ENCODE measurements at regions not wholly inside any gene's neighbourhood (a gene's known extent, or its start where the extent isn't known, plus 50 kb on each side); places are given as distances from the start of the nearest gene placed in this dataset.

- WGBS: 57% methylated on average over 2 of the region's 2 CpGs
Measured at GRCh38 chr3:82672966-82673365, 911.5 kb upstream of the GBE1 start.

GRCh38 chr3:82671466-82671865 lies 910.0 kb upstream of the GBE1 start:
- Histone ChIP-seq H3K4me2 (ENCODE audit: low read length, poor library complexity, severe bottlenecking) (no peak overlapping the region), H3K36me3 (ENCODE audit: control insufficient read depth in 1 of 2, insufficient read depth in 2 of 2, low read depth in 1 of 2, low read length in 2 of 2) (no peaks in the 10 kb centered on the region), H2AK5ac (ENCODE audit: low read length, severe bottlenecking) (no peak overlapping the region), H3K79me1 (replicated peaks; ENCODE audit: low read length, poor library complexity, severe bottlenecking) (no peaks in the 10 kb centered on the region), H3K9me3 (ENCODE audit: control insufficient read depth, low read length) (no peaks in the 10 kb centered on the region), H2AFZ (ENCODE audit: low read depth, low read length) (no peak overlapping the region), H4K91ac (ENCODE audit: low read length) (no peak overlapping the region), H3K4me3 (ENCODE audit: insufficient read depth in 1 of 2, low read depth in 1 of 2, low read length in 2 of 2) (no peak overlapping the region), H3K9ac (ENCODE audit: low read length) (no peak overlapping the region), H3K4ac (ENCODE audit: low read depth in 1 of 2, low read length in 2 of 2) (no peak overlapping the region), H4K8ac (ENCODE audit: low read length) (no peak overlapping the region), H2BK12ac (ENCODE audit: low read length in 2 of 2) (no peak overlapping the region), H3K14ac (ENCODE audit: low read length in 2 of 2) (no peak overlapping the region), H2BK15ac (ENCODE audit: low read depth, poor library complexity, severe bottlenecking) (no peak overlapping the region), H3K18ac (ENCODE audit: low read depth in 1 of 2, low read length in 2 of 2) (no peak overlapping the region), H3K23ac (ENCODE audit: low read length in 2 of 2) (no peak overlapping the region), H3K27me3 (ENCODE audit: control insufficient read depth in 1 of 2, insufficient read depth in 1 of 2, low read length in 2 of 2) (no peaks in the 10 kb centered on the region), H2BK120ac (ENCODE audit: low read depth, low read length) (no peak overlapping the region), H3K4me1 (ENCODE audit: control insufficient read depth, insufficient read depth, low read depth, low read length) (no peaks in the 10 kb centered on the region), H2BK5ac (ENCODE audit: low read depth, low read length, poor library complexity, severe bottlenecking) (no peak overlapping the region), H3K27ac (ENCODE audit: low read length, poor library complexity, severe bottlenecking) (no peak overlapping the region)
- DNase-seq: no peak
- WGBS: no CpG with 5 or more reads among the region's 1 CpG

More at GRCh38 chr3:82672966-82673365, 911.5 kb upstream of the GBE1 start:
- H4K91ac ChIP-seq (ENCODE audit: low read length): no peak overlapping the region
- H3K27ac ChIP-seq (ENCODE audit: low read length, poor library complexity, severe bottlenecking): no peak overlapping the region
- H3K4me2 ChIP-seq (ENCODE audit: low read length, poor library complexity, severe bottlenecking): no peak overlapping the region
- H2AK5ac ChIP-seq (ENCODE audit: low read length, severe bottlenecking): no peak overlapping the region
- H3K9me3 ChIP-seq (ENCODE audit: control insufficient read depth, low read length): no peaks in the 10 kb centered on the region
- no peak overlapping the region for H2BK15ac ChIP-seq (ENCODE audit: low read depth, poor library complexity, severe bottlenecking)
- no peak for DNase-seq
- no peak overlapping the region for H2BK5ac ChIP-seq (ENCODE audit: low read depth, low read length, poor library complexity, severe bottlenecking)
- no peak overlapping the region for H2BK12ac ChIP-seq (ENCODE audit: low read length in 2 of 2)
- H3K14ac ChIP-seq (ENCODE audit: low read length in 2 of 2): no peak overlapping the region
- H3K4ac ChIP-seq (ENCODE audit: low read depth in 1 of 2, low read length in 2 of 2): no peak overlapping the region
- no peak overlapping the region for H2AFZ ChIP-seq (ENCODE audit: low read depth, low read length)
- H3K79me1 ChIP-seq (replicated peaks; ENCODE audit: low read length, poor library complexity, severe bottlenecking): no peaks in the 10 kb centered on the region
- no peak overlapping the region for H3K4me3 ChIP-seq (ENCODE audit: insufficient read depth in 1 of 2, low read depth in 1 of 2, low read length in 2 of 2)
- H3K9ac ChIP-seq (ENCODE audit: low read length): no peak overlapping the region
- no peaks in the 10 kb centered on the region for H3K36me3 ChIP-seq (ENCODE audit: control insufficient read depth in 1 of 2, insufficient read depth in 2 of 2, low read depth in 1 of 2, low read length in 2 of 2)
- no peaks in the 10 kb centered on the region for H3K27me3 ChIP-seq (ENCODE audit: control insufficient read depth in 1 of 2, insufficient read depth in 1 of 2, low read length in 2 of 2)
- no peak overlapping the region for H4K8ac ChIP-seq (ENCODE audit: low read length)
- no peak overlapping the region for H3K23ac ChIP-seq (ENCODE audit: low read length in 2 of 2)
- no peak overlapping the region for H2BK120ac ChIP-seq (ENCODE audit: low read depth, low read length)
- no peak overlapping the region for H3K18ac ChIP-seq (ENCODE audit: low read depth in 1 of 2, low read length in 2 of 2)
- H3K4me1 ChIP-seq (ENCODE audit: control insufficient read depth, insufficient read depth, low read depth, low read length): no peaks in the 10 kb centered on the region

DNA sequence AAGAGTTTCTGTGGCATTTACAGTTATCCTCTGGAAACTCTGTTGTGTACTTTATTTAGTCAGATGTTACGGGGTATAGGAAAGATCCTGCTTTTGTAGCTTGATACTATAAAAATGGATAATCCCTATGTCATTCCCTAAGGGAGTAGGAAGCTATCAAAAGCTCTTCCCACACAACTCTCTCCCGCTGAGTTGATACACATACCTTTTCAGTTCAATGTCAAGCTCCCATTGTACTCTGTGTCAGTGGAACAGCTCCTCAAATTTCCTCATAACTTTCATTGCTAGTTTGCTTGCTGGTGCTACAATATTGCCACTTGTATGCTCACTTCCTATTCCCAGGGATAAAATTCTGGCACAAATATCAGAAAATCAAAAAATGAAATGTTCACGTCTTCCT lies 893.3 kb upstream of the GBE1 start:
- Histone ChIP-seq H4K8ac (ENCODE audit: low read length) (no peak overlapping the region), H3K4me2 (ENCODE audit: low read length, poor library complexity, severe bottlenecking) (no peak overlapping the region), H3K23ac (ENCODE audit: low read length in 2 of 2) (no peak overlapping the region), H3K9ac (ENCODE audit: low read length) (no peak overlapping the region), H3K27ac (ENCODE audit: low read length, poor library complexity, severe bottlenecking) (no peak overlapping the region), H3K36me3 (ENCODE audit: control insufficient read depth in 1 of 2, insufficient read depth in 2 of 2, low read depth in 1 of 2, low read length in 2 of 2) (no peaks in the 10 kb centered on the region), H3K4me3 (ENCODE audit: insufficient read depth in 1 of 2, low read depth in 1 of 2, low read length in 2 of 2) (no peak overlapping the region), H3K18ac (ENCODE audit: low read depth in 1 of 2, low read length in 2 of 2) (no peak overlapping the region), H3K14ac (ENCODE audit: low read length in 2 of 2) (no peak overlapping the region), H4K91ac (ENCODE audit: low read length) (no peak overlapping the region), H3K9me3 (ENCODE audit: control insufficient read depth, low read length) (peaks cover 6% of the 10 kb centered on the region), H3K4ac (ENCODE audit: low read depth in 1 of 2, low read length in 2 of 2) (no peak overlapping the region), H3K4me1 (ENCODE audit: control insufficient read depth, insufficient read depth, low read depth, low read length) (no peaks in the 10 kb centered on the region), H2BK120ac (ENCODE audit: low read depth, low read length) (no peak overlapping the region), H2BK12ac (ENCODE audit: low read length in 2 of 2) (no peak overlapping the region), H2AFZ (ENCODE audit: low read depth, low read length) (no peak overlapping the region), H2BK5ac (ENCODE audit: low read depth, low read length, poor library complexity, severe bottlenecking) (no peak overlapping the region), H3K79me1 (replicated peaks; ENCODE audit: low read length, poor library complexity, severe bottlenecking) (no peaks in the 10 kb centered on the region), H3K27me3 (ENCODE audit: control insufficient read depth in 1 of 2, insufficient read depth in 1 of 2, low read length in 2 of 2) (no peaks in the 10 kb centered on the region), H2BK15ac (ENCODE audit: low read depth, poor library complexity, severe bottlenecking) (no peak overlapping the region), H2AK5ac (ENCODE audit: low read length, severe bottlenecking) (no peak overlapping the region)
- DNase-seq: no peak
- 85% methylated on average over 1 of the region's 3 CpGs for WGBS

- Histone ChIP-seq H3K18ac (ENCODE audit: low read depth in 1 of 2, low read length in 2 of 2) (no peak overlapping the region), H4K8ac (ENCODE audit: low read length) (no peak overlapping the region), H3K9me3 (ENCODE audit: control insufficient read depth, low read length) (peaks cover 6% of the 10 kb centered on the region), H2BK15ac (ENCODE audit: low read depth, poor library complexity, severe bottlenecking) (no peak overlapping the region), H3K4me2 (ENCODE audit: low read length, poor library complexity, severe bottlenecking) (no peak overlapping the region), H3K4ac (ENCODE audit: low read depth in 1 of 2, low read length in 2 of 2) (no peak overlapping the region), H3K23ac (ENCODE audit: low read length in 2 of 2) (no peak overlapping the region), H3K79me1 (replicated peaks; ENCODE audit: low read length, poor library complexity, severe bottlenecking) (no peaks in the 10 kb centered on the region), H2BK12ac (ENCODE audit: low read length in 2 of 2) (no peak overlapping the region), H3K27ac (ENCODE audit: low read length, poor library complexity, severe bottlenecking) (no peak overlapping the region), H2AK5ac (ENCODE audit: low read length, severe bottlenecking) (no peak overlapping the region), H3K27me3 (ENCODE audit: control insufficient read depth in 1 of 2, insufficient read depth in 1 of 2, low read length in 2 of 2) (no peaks in the 10 kb centered on the region), H3K36me3 (ENCODE audit: control insufficient read depth in 1 of 2, insufficient read depth in 2 of 2, low read depth in 1 of 2, low read length in 2 of 2) (no peaks in the 10 kb centered on the region), H3K4me1 (ENCODE audit: control insufficient read depth, insufficient read depth, low read depth, low read length) (no peaks in the 10 kb centered on the region), H3K9ac (ENCODE audit: low read length) (no peak overlapping the region), H2BK120ac (ENCODE audit: low read depth, low read length) (no peak overlapping the region), H4K91ac (ENCODE audit: low read length) (no peak overlapping the region), H3K14ac (ENCODE audit: low read length in 2 of 2) (no peak overlapping the region), H2AFZ (ENCODE audit: low read depth, low read length) (no peak overlapping the region), H2BK5ac (ENCODE audit: low read depth, low read length, poor library complexity, severe bottlenecking) (no peak overlapping the region), H3K4me3 (ENCODE audit: insufficient read depth in 1 of 2, low read depth in 1 of 2, low read length in 2 of 2) (no peak overlapping the region)
- no peak for DNase-seq
Measured at GRCh38 chr3:82643948-82644347, 882.5 kb upstream of the GBE1 start.

Measured in mesenchymal stem cell (in vitro differentiated cells and primary cell).